Neural progenitor cell (in vitro differentiated cells): ENCODE measurements at regions not wholly inside any gene's neighbourhood (a gene's known extent, or its start where the extent isn't known, plus 50 kb on each side); places are given as distances from the start of the nearest gene placed in this dataset.

ENCODE experiments used
- DNase-seq: peaks from one replicate; pipeline ENCODE4 v3.0.0-alpha.2; 2016; ENCODE audit warnings: low spot score
- H2AFZ ChIP-seq: fragments of 200-600 bp; sonication (generic); replicated peaks from 2 replicates; pipeline ENCODE4 v1.6.1; 2016; ENCODE audit warnings: antibody characterized with exemption
- H3F3A ChIP-seq: fragments of 200-600 bp; sonication (generic); 2 replicates; pipeline ENCODE4 v1.6.1; 2016; ENCODE audit warnings: antibody characterized with exemption, low read depth
- H3K27ac ChIP-seq: fragments of 200-600 bp; sonication (generic); 2 replicates; pipeline ENCODE4 v1.5.1; 2016; ENCODE audit warnings: mild to moderate bottlenecking
- H3K27me3 ChIP-seq: fragments of 200-600 bp; sonication (generic); 2 replicates; pipeline ENCODE4 v1.6.1; 2016; ENCODE audit warnings: mild to moderate bottlenecking, moderate library complexity
- H3K36me3 ChIP-seq: fragments of 200-600 bp; sonication (generic); 2 replicates; pipeline ENCODE4 v1.5.1; 2016
- H3K4me1 ChIP-seq: fragments of 200-600 bp; sonication (generic); 2 replicates; pipeline ENCODE4 v1.6.1; 2016; ENCODE audit warnings: mixed run types
- H3K4me2 ChIP-seq: fragments of 200-600 bp; sonication (generic); 2 replicates; pipeline ENCODE4 v1.6.1; 2016
- H3K4me3 ChIP-seq: fragments of 200-600 bp; sonication (generic); 2 replicates; pipeline ENCODE4 v1.5.1; 2016
- H3K79me2 ChIP-seq: fragments of 200-600 bp; sonication (generic); 2 replicates; pipeline ENCODE4 v1.6.1; 2016; ENCODE audit warnings: low read depth
- H3K9ac ChIP-seq: fragments of 200-600 bp; sonication (generic); 2 replicates; pipeline ENCODE4 v1.6.1; 2016
- H3K9me3 ChIP-seq: fragments of 200-600 bp; sonication (generic); 2 replicates; pipeline ENCODE4 v1.5.1; 2016; ENCODE audit warnings: low read depth
- H4K20me1 ChIP-seq: fragments of 200-600 bp; sonication (generic); 2 replicates; pipeline ENCODE4 v1.6.1; 2016; ENCODE audit warnings: low read depth
- H3K27ac Mint-ChIP-seq: 3 replicates; pipeline ENCODE4 v1.8.0; 2021; ENCODE audit warnings: mixed read lengths
- H3K27me3 Mint-ChIP-seq: 2 replicates; pipeline ENCODE4 v1.8.0; 2022; ENCODE audit warnings: low read depth, mild to moderate bottlenecking, inconsistent platforms, moderate library complexity, mixed read lengths; ENCODE audit not compliant: insufficient read depth
- H3K36me3 Mint-ChIP-seq: 3 replicates; pipeline ENCODE4 v1.8.0; 2021; ENCODE audit warnings: mixed read lengths
- H3K4me1 Mint-ChIP-seq: 3 replicates; pipeline ENCODE4 v1.8.0; 2021; ENCODE audit warnings: mixed read lengths
- H3K4me3 Mint-ChIP-seq: 3 replicates; pipeline ENCODE4 v1.8.0; 2021; ENCODE audit warnings: mild to moderate bottlenecking, moderate library complexity, mixed read lengths
- H3K9me3 Mint-ChIP-seq: 3 replicates; pipeline ENCODE4 v1.8.0; 2020; ENCODE audit warnings: mixed read lengths
- EZH2 ChIP-seq: fragments of 200-600 bp; sonication (generic); IDR thresholded peaks from 2 replicates; pipeline ENCODE4 v1.6.1; 2017; ENCODE audit warnings: antibody characterized with exemption, mild to moderate bottlenecking, moderate library complexity
- EZH2phosphoT487 ChIP-seq: fragments of 200-600 bp; sonication (generic); IDR thresholded peaks from 2 replicates; pipeline ENCODE4 v1.6.1; 2017; ENCODE audit warnings: antibody characterized with exemption
- TF ChIP-seq, protein P1 (sequence below): fragments of 200-600 bp; sonication (generic); IDR thresholded peaks from 2 replicates; pipeline ENCODE4 v1.5.1; 2017; ENCODE audit warnings: antibody characterized with exemption, mild to moderate bottlenecking

DNA sequence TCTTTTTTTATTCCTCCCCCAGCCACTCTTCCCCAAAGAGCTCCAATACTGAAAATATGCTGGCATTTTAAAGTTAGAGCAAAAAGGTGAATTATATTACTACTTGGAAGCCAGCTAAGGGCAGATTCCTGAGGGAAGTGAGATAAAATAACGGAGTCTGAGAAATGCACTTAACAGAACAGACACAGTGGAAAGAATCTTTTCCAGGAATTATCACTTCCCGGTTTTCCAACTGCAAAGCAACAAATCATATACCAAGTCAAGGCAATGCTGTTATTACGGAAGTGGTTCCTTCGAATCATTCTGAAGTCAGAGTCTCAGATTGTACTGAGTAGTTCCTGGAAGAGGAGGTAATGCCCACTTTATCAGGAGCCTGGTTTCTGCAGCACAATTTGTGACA is 435.0 kb upstream of the SPRED2 start:
- no peaks in the 10 kb centered on the region for H3K36me3 Mint-ChIP-seq
- H3K79me2 ChIP-seq = no peaks in the 10 kb centered on the region
- H3K27me3 ChIP-seq = no peaks in the 10 kb centered on the region
- no peak overlapping the region for H3K4me2 ChIP-seq
- peaks cover 2% of the 10 kb centered on the region for H3K9me3 Mint-ChIP-seq
- no peak overlapping the region for H3K27ac ChIP-seq
- H3K36me3 ChIP-seq = no peaks in the 10 kb centered on the region
- no peak overlapping the region for H2AFZ ChIP-seq
- TF ChIP-seq EZH2 (no peak), EZH2phosphoT487 (no peak)
- TF ChIP-seq, protein P1, sequence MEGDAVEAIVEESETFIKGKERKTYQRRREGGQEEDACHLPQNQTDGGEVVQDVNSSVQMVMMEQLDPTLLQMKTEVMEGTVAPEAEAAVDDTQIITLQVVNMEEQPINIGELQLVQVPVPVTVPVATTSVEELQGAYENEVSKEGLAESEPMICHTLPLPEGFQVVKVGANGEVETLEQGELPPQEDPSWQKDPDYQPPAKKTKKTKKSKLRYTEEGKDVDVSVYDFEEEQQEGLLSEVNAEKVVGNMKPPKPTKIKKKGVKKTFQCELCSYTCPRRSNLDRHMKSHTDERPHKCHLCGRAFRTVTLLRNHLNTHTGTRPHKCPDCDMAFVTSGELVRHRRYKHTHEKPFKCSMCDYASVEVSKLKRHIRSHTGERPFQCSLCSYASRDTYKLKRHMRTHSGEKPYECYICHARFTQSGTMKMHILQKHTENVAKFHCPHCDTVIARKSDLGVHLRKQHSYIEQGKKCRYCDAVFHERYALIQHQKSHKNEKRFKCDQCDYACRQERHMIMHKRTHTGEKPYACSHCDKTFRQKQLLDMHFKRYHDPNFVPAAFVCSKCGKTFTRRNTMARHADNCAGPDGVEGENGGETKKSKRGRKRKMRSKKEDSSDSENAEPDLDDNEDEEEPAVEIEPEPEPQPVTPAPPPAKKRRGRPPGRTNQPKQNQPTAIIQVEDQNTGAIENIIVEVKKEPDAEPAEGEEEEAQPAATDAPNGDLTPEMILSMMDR = no peak
- no peak for DNase-seq
- no peaks in the 10 kb centered on the region for H3K9me3 ChIP-seq
- no peaks in the 10 kb centered on the region for H3F3A ChIP-seq
- H3K27ac Mint-ChIP-seq = no peak overlapping the region
- no peak overlapping the region for H3K9ac ChIP-seq
- H3K4me3 Mint-ChIP-seq = no peak overlapping the region
- H3K4me1 ChIP-seq = peaks cover 9% of the 10 kb centered on the region
- peaks cover 4% of the 10 kb centered on the region for H3K27me3 Mint-ChIP-seq
- H4K20me1 ChIP-seq = no peaks in the 10 kb centered on the region
- H3K4me1 Mint-ChIP-seq = peaks cover 29% of the 10 kb centered on the region
- no peak overlapping the region for H3K4me3 ChIP-seq

DNA sequence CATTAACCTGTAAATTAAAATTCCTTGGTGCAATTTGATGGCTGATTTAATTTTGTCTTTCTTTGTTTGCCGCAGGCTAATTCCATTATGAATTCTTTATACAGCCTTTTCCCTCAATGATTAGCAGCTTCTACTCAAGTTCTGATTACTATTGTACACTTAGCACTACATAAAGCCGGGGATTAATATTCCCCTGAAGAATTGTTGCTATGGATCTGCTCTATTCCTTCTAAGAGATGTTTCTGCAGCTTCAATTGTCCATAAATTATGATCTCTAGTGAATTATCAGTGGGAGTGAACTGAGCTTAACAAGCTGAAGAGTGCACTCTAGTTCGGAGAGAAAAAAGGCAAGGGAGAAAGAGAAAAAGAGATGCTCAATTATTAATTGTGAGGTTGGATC is 433.7 kb upstream of the SPRED2 start:
- H3K4me3 ChIP-seq = no peak overlapping the region
- no peaks in the 10 kb centered on the region for H3F3A ChIP-seq
- no peaks in the 10 kb centered on the region for H3K36me3 Mint-ChIP-seq
- H3K4me1 Mint-ChIP-seq = peaks cover 29% of the 10 kb centered on the region
- no peak overlapping the region for H3K9ac ChIP-seq
- no peak overlapping the region for H3K4me3 Mint-ChIP-seq
- peaks cover 9% of the 10 kb centered on the region for H3K4me1 ChIP-seq
- no peaks in the 10 kb centered on the region for H4K20me1 ChIP-seq
- no peak overlapping the region for H3K27ac ChIP-seq
- DNase-seq = no peak
- H3K9me3 ChIP-seq = no peaks in the 10 kb centered on the region
- H3K27me3 ChIP-seq = no peaks in the 10 kb centered on the region
- H3K27me3 Mint-ChIP-seq = peaks cover 4% of the 10 kb centered on the region
- H3K27ac Mint-ChIP-seq = no peak overlapping the region
- no peaks in the 10 kb centered on the region for H3K36me3 ChIP-seq
- H2AFZ ChIP-seq = no peak overlapping the region
- H3K9me3 Mint-ChIP-seq = peaks cover 2% of the 10 kb centered on the region
- H3K4me2 ChIP-seq = no peak overlapping the region
- no peak for TF ChIP-seq EZH2phosphoT487
- no peak for TF ChIP-seq EZH2
- TF ChIP-seq, protein P1 = no peak
- no peaks in the 10 kb centered on the region for H3K79me2 ChIP-seq

DNA sequence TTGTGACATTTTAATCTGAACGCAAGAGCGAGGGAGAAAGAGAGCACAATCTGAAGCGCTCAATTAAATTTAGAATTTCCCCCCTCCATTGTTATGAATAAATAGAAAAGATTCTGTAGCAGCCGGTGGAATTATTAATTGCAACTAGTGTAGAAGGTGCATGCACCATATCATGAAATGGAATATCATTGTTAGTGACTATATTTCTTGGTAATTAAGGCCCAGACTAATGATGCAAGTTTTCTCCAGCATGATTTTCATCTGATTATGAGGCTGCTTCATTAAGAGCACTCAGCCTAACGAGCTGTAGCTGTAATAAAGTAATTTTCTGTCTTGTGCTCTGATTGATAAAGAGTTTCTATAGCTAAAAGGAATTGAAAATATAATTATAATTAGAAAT is 432.2 kb upstream of the SPRED2 start:
- Histone ChIP-seq H3K9me3 (no peaks in the 10 kb centered on the region), H3K9ac (no peak overlapping the region), H3K27me3 (no peaks in the 10 kb centered on the region), H3K4me1 (peaks cover 9% of the 10 kb centered on the region), H4K20me1 (no peaks in the 10 kb centered on the region), H3K79me2 (no peaks in the 10 kb centered on the region), H3K36me3 (no peaks in the 10 kb centered on the region), H3K4me3 (no peak overlapping the region), H3F3A (no peaks in the 10 kb centered on the region), H3K27ac (no peak overlapping the region), H2AFZ (no peak overlapping the region), H3K4me2 (no peak overlapping the region)
- Mint-ChIP-seq H3K36me3 (no peaks in the 10 kb centered on the region), H3K9me3 (peaks cover 2% of the 10 kb centered on the region), H3K27me3 (peaks cover 2% of the 10 kb centered on the region), H3K27ac (no peak overlapping the region), H3K4me3 (no peak overlapping the region), H3K4me1 (peaks cover 23% of the 10 kb centered on the region)
- no peak for DNase-seq
- TF ChIP-seq EZH2 (no peak), EZH2phosphoT487 (no peak)
- TF ChIP-seq, protein P1 = no peak
